Panc1 (cell line): ENCODE measurements at regions not wholly inside any gene's neighbourhood (a gene's known extent, or its start where the extent isn't known, plus 50 kb on each side); places are given as distances from the start of the nearest gene placed in this dataset.

Experiments
- ATAC-seq: fragments of 200-7000 bp; cut with Tn5 transposase; 2 replicates; pipeline ENCODE4 v1.9.1; 2020; ENCODE audit warnings: mild to moderate bottlenecking, moderate library complexity
- BruUV-seq: library from RNA; stranded (reverse); fragments of 400-500 nt; replicated peaks from 2 replicates; lab custom pipeline; 2021; lab: Mats Ljungman, UMichigan
- CTCF ChIA-PET: fragments of 300-600 bp; sonication (Branson Sonifier 250); formaldehyde crosslinking; loops from one replicate; lab custom pipeline; 2022; ENCODE audit warnings: antibody characterized with exemption; lab: Charles Lee
- POLR2A ChIA-PET: fragments of 300-600 bp; sonication (Branson Sonifier 250); formaldehyde crosslinking; loops from one replicate; lab custom pipeline; 2022; ENCODE audit warnings: antibody characterized with exemption; lab: Charles Lee
- DNase-seq: peaks from one replicate; pipeline ENCODE4 v3.0.0-alpha.2; 2010; ENCODE audit warnings: low read depth, low spot score
- H3K27ac ChIP-seq: 2 replicates; pipeline ENCODE4 v1.5.1; 2011; ENCODE audit warnings: mild to moderate bottlenecking, low read length, inconsistent platforms
- H3K27me3 ChIP-seq: fragments of 200-500 bp; sonication (Bioruptor generic); 2 replicates; pipeline ENCODE4 v1.6.0; 2014; ENCODE audit warnings: low read length, inconsistent platforms; ENCODE audit not compliant: control insufficient read depth, insufficient read depth
- H3K36me3 ChIP-seq: fragments of 200-500 bp; sonication (Bioruptor generic); 2 replicates; pipeline ENCODE4 v1.5.1; 2014; ENCODE audit warnings: inconsistent platforms, mild to moderate bottlenecking, low read length, moderate library complexity; ENCODE audit not compliant: control insufficient read depth, insufficient read depth
- H3K4me1 ChIP-seq: 2 replicates; pipeline ENCODE4 v1.5.1; 2011; ENCODE audit warnings: inconsistent platforms, mild to moderate bottlenecking, low read length, moderate library complexity; ENCODE audit not compliant: control insufficient read depth, insufficient read depth
- H3K4me3 ChIP-seq, 2 experiments: 2 replicates each; pipeline ENCODE4 v1.5.1; 2011 to 2012; ENCODE audit warnings: low read depth in 2 of 2, low read length in 2 of 2, mild to moderate bottlenecking in 2 of 2, inconsistent platforms in 1 of 2, moderate library complexity in 1 of 2
- H3K9me3 ChIP-seq: fragments of 200-500 bp; sonication (Bioruptor generic); 2 replicates; pipeline ENCODE4 v1.5.1; 2014; ENCODE audit warnings: low read depth, mild to moderate bottlenecking, inconsistent platforms, low read length, moderate library complexity; ENCODE audit not compliant: control insufficient read depth, insufficient read depth
- CTCF ChIP-seq: fragments of 450-650 bp; IDR thresholded peaks from 2 replicates; pipeline ENCODE4 v1.5.1; 2017; ENCODE audit warnings: mild to moderate bottlenecking
- POLR2AphosphoS5 ChIP-seq: IDR thresholded peaks from 2 replicates; pipeline ENCODE4 v1.6.1; 2012; ENCODE audit warnings: mild to moderate bottlenecking, low read depth, low read length, moderate library complexity
- REST ChIP-seq, 2 experiments: IDR thresholded peaks; 2 replicates each; pipeline ENCODE4 v1.6.1; 2011 to 2012; ENCODE audit warnings: low read depth in 2 of 2, control low read depth in 1 of 2, low read length in 1 of 2, mild to moderate bottlenecking in 1 of 2, moderate library complexity in 1 of 2; ENCODE audit not compliant: insufficient read depth in 1 of 2
- SIN3A ChIP-seq: IDR thresholded peaks from 2 replicates; pipeline ENCODE4 v1.6.1; 2012; ENCODE audit warnings: low read depth, mild to moderate bottlenecking, low read length, moderate library complexity, borderline replicate concordance; ENCODE audit not compliant: insufficient read depth
- TCF7L2 ChIP-seq: IDR thresholded peaks from 2 replicates; pipeline ENCODE4 v1.6.1; 2011; ENCODE audit warnings: mild to moderate bottlenecking, low read depth, low read length, inconsistent platforms
- in situ Hi-C: cut with HindIII; loops from 2 replicates; pipeline ENCODE4 v1.10.0; 2016; ENCODE audit warnings: low sequenced_read_pairs, low pct_unique_long_range_greater_than_20kb
- intact Hi-C: fragments of 100-400 bp; cut with micrococcal nuclease; formaldehyde crosslinking; loops from one replicate; pipeline ENCODE4 v1.10.0; 2022; ENCODE audit not compliant: unreplicated experiment

GRCh38 chr13:37345391-37345790 lies 239.9 kb upstream of the CSNK1A1L start:
- no peak for DNase-seq
- BruUV-seq, result no TSS peak

GRCh38 chr13:37344056-37344455 lies 238.6 kb upstream of the CSNK1A1L start:
- TF ChIP-seq POLR2AphosphoS5, result no peak
- no peak for TF ChIP-seq REST (IDR thresholded peaks at IDR 0.05; ENCODE audit: insufficient read depth in 1 of 2, low read depth in 2 of 2, low read length in 1 of 2)
- TF ChIP-seq SIN3A, result no peak
- TF ChIP-seq TCF7L2, result no peak
- no peak for TF ChIP-seq CTCF
- H3K4me1 ChIP-seq, result no peaks in the 10 kb centered on the region
- no peaks in the 10 kb centered on the region for H3K27me3 ChIP-seq
- no peak for ATAC-seq
- intact Hi-C loops (no loop called here), in situ Hi-C loops (no loop called here)
- ChIA-PET POLR2A (no interaction called here), CTCF (no interaction called here)
- H3K9me3 ChIP-seq, result no peaks in the 10 kb centered on the region
- no TSS peak for BruUV-seq
- H3K27ac ChIP-seq, result no peak overlapping the region
- no peaks in the 10 kb centered on the region for H3K36me3 ChIP-seq
- DNase-seq, result no peak
- no peak overlapping the region for H3K4me3 ChIP-seq

More at GRCh38 chr13:37345391-37345790, 239.9 kb upstream of the CSNK1A1L start:
- POLR2A ChIA-PET, result no interaction called here
- no peaks in the 10 kb centered on the region for H3K36me3 ChIP-seq
- CTCF ChIA-PET, result no interaction called here
- TF ChIP-seq REST (IDR thresholded peaks at IDR 0.05; ENCODE audit: insufficient read depth in 1 of 2, low read depth in 2 of 2, low read length in 1 of 2) (no peak), TCF7L2 (no peak), SIN3A (no peak), POLR2AphosphoS5 (no peak), CTCF (no peak)
- no peak for ATAC-seq
- intact Hi-C loops, result no loop called here
- in situ Hi-C loops, result no loop called here
- no peak overlapping the region for H3K4me3 ChIP-seq
- no peaks in the 10 kb centered on the region for H3K9me3 ChIP-seq
- H3K27me3 ChIP-seq, result no peaks in the 10 kb centered on the region
- no peaks in the 10 kb centered on the region for H3K4me1 ChIP-seq
- no peak overlapping the region for H3K27ac ChIP-seq
